ENCODE measurements at regions not wholly inside any gene's neighbourhood (a gene's known extent, or its start where the extent isn't known, plus 50 kb on each side); places are given as distances from the start of the nearest gene placed in this dataset.

GRCh38 chr9:2407450-2407849, 214.1 kb upstream of the VLDLR start:
- no peak for DNase-seq (ENCODE audit: extremely low read depth, low read depth)
- TF ChIP-seq, protein P1, sequence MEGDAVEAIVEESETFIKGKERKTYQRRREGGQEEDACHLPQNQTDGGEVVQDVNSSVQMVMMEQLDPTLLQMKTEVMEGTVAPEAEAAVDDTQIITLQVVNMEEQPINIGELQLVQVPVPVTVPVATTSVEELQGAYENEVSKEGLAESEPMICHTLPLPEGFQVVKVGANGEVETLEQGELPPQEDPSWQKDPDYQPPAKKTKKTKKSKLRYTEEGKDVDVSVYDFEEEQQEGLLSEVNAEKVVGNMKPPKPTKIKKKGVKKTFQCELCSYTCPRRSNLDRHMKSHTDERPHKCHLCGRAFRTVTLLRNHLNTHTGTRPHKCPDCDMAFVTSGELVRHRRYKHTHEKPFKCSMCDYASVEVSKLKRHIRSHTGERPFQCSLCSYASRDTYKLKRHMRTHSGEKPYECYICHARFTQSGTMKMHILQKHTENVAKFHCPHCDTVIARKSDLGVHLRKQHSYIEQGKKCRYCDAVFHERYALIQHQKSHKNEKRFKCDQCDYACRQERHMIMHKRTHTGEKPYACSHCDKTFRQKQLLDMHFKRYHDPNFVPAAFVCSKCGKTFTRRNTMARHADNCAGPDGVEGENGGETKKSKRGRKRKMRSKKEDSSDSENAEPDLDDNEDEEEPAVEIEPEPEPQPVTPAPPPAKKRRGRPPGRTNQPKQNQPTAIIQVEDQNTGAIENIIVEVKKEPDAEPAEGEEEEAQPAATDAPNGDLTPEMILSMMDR (IDR thresholded peaks at IDR 0.05; ENCODE audit: low read depth, low read length): no peak

DNA sequence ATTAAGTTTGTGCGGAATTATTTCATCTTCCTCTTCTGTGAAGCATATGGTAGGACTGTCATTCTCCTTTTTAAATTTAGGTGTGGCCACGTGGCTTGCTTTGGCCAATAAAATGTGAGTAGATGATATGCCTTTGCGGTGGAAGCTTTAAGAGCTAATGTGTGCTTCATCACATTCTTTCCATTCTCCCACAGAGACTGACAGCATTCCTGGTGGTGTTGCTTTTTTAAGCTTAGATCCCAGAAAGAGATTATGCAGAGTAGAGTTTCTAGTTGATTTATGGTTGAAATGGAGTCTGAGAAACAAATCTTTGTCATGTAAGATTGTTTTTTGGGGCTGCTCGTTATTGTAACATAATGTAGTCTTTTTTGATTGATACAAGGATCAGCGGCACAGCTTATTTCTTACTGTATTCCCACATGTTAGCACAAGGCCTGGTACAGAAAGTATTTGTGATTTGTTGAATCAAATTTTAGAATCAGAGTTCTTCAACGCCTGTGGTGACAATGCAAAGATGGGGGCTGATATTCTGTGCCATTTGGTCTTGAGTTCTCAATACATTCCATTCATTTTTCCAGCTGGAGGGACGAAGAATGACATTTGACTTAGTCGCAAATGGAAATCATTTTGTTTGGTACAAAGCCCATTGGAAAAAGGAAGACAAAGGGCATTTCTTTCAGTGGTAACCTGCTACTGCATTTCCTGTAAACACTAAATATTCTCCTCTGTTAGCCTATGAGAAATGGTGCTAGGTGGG, 209.9 kb upstream of the VLDLR start:
- TF ChIP-seq, protein P1 (IDR thresholded peaks at IDR 0.05; ENCODE audit: low read depth, low read length): no peak
- DNase-seq (ENCODE audit: extremely low read depth, low read depth): no peak

DNA sequence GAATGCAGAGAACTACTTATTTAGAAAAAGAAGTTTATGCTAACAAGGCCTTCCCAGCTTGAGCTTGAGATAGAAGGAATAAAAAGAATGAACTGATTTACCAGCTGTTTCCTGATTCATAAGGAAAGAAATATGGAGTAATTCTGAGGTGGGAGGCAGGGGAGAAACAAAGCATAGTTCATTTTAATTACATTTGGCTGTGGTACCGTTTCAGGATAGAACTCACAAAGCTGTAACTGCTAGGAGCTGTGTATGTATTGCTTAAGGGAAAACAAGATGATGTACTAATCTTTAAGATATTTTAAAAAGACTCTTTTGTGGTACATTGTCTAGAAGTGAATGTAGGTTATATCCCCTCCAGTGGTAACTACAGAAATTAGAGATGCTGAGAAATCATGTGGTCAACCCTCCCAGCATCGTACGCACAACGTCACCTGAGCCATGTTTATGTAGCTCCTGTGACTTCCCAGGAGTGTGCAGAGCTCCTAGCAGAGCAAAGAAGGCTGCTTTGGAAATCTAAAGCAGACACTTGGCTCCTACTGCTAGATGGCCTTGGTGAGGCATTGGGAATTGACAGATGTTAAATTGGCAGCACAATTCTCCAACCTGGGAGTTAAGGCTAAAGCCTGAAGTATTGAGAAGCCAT, 208.3 kb upstream of the VLDLR start:
- TF ChIP-seq, protein P1 (IDR thresholded peaks at IDR 0.05; ENCODE audit: low read depth, low read length): no peak
- no peak for DNase-seq (ENCODE audit: extremely low read depth, low read depth)

DNA sequence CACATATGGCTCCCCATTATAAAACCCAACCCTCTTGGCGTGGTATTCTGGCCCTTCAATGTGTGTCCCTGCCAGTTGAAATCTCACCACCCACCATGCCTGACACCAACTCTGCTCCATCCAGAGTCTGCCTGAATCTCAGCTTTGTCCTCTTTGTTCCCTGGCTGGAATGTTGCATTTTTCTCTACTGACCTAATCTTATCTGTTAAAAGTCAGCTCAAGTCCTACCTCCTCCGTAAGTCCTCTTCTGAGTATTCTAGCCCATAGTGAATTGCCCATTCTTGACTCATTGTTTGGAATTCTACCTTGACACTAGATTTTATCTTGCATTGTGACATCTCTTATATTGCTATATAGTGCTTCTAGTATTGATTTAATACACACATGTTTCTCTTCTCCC, 207.1 kb upstream of the VLDLR start:
- TF ChIP-seq, protein P1 (IDR thresholded peaks at IDR 0.05; ENCODE audit: low read depth, low read length): no peak
- no peak for DNase-seq (ENCODE audit: extremely low read depth, low read depth)

DNA sequence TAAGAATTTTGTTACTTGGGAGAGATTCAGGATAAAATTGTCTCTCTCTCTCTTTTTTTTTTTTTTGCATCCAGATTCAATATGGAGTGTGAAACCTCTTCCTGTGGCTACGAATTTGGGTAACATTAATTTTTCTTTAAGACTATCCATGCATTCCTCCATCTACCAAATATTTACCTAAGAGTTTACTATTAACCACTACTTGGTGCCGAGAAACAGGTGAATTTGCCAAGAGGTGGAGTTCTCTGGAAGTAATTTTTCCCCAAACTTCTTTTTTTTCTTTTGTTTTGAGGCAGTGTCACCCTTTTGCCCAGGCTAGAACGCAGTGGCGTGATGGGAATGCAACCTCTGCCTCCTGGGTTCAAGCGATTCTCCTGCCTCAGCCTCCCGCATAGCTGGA, 206.3 kb upstream of the VLDLR start:
- no peak for DNase-seq (ENCODE audit: extremely low read depth, low read depth)
- TF ChIP-seq, protein P1 (IDR thresholded peaks at IDR 0.05; ENCODE audit: low read depth, low read length): no peak

- TF ChIP-seq, protein P1 (IDR thresholded peaks at IDR 0.05; ENCODE audit: low read depth, low read length): no peak
- DNase-seq (ENCODE audit: extremely low read depth, low read depth): no peak
Observed at GRCh38 chr9:2417730-2418129, 203.9 kb upstream of the VLDLR start.

GRCh38 chr9:2418619-2419018, 203.0 kb upstream of the VLDLR start:
- TF ChIP-seq, protein P1 (IDR thresholded peaks at IDR 0.05; ENCODE audit: low read depth, low read length): no peak
- no peak for DNase-seq (ENCODE audit: extremely low read depth, low read depth)
